ENCODE measurements at regions not wholly inside any gene's neighbourhood (a gene's known extent, or its start where the extent isn't known, plus 50 kb on each side); places are given as distances from the start of the nearest gene placed in this dataset.

GRCh38 chr21:19609611-19610010 lies 1206.0 kb upstream of the TMPRSS15 start:
- Histone ChIP-seq H3K9me3 (no peaks in the 10 kb centered on the region), H3K27me3 (no peaks in the 10 kb centered on the region), H3K4me1 (no peaks in the 10 kb centered on the region), H3K27ac (no peak overlapping the region), H3K36me3 (no peaks in the 10 kb centered on the region), H3K4me3 (no peak overlapping the region)
- DNase-seq (ENCODE audit: low spot score in 2 of 2): no peak
- no peak for TF ChIP-seq EP300 (IDR thresholded peaks at IDR 0.05)
- TF ChIP-seq POLR2AphosphoS5 (IDR thresholded peaks at IDR 0.05): no peak
- TF ChIP-seq POLR2A (IDR thresholded peaks at IDR 0.05): no peak
- whole genome bisulfite sequencing: 75% methylated on average over 3 of the region's 3 CpGs

- Histone ChIP-seq H3K4me3 (no peak overlapping the region), H3K9me3 (no peaks in the 10 kb centered on the region), H3K4me1 (no peaks in the 10 kb centered on the region), H3K27ac (no peak overlapping the region), H3K36me3 (no peaks in the 10 kb centered on the region), H3K27me3 (no peaks in the 10 kb centered on the region)
- TF ChIP-seq EP300 (IDR thresholded peaks at IDR 0.05): no peak
- 85% methylated on average over 2 of the region's 2 CpGs for WGBS
- DNase-seq (ENCODE audit: low spot score in 2 of 2): no peak
Measured at GRCh38 chr21:19621837-19622496, 1218.4 kb upstream of the TMPRSS15 start.

DNA sequence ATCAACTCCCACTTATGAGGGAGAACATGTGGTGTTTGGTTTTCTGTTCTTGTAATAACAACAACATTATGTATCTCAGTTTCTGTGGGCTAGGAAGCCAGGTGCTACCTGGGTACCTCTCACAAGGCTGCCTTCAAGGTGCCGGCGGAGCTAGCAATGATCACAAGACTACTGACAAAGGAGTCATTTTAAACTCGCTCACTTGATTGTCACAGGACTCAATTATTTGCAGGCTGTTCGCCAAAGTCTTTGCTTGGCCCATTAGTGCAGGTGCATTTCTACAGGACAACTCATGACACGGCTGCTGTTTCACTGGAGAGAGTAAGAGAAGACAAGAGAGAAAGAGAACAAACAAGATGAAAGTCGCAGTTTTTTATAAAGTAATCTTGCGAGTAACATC lies 1237.4 kb upstream of the TMPRSS15 start:
- 85% methylated on average over 7 of the region's 7 CpGs for WGBS

GRCh38 chr21:19648391-19648790 lies 1244.8 kb upstream of the TMPRSS15 start:
- no peak for DNase-seq (ENCODE audit: low spot score in 2 of 2)
- no peaks in the 10 kb centered on the region for H3K27me3 ChIP-seq
- no peaks in the 10 kb centered on the region for H3K36me3 ChIP-seq
- no peak overlapping the region for H3K27ac ChIP-seq
- no peaks in the 10 kb centered on the region for H3K4me1 ChIP-seq
- WGBS: 72% methylated on average over 2 of the region's 2 CpGs
- TF ChIP-seq POLR2A (IDR thresholded peaks at IDR 0.05): no peak
- no peak for TF ChIP-seq CTCF (IDR thresholded peaks at IDR 0.05)
- TF ChIP-seq POLR2AphosphoS5 (IDR thresholded peaks at IDR 0.05): no peak
- H3K4me3 ChIP-seq: no peak overlapping the region
- H3K9me3 ChIP-seq: no peaks in the 10 kb centered on the region

More for the DNA sequence above, 1237.4 kb upstream of the TMPRSS15 start:
- Histone ChIP-seq H3K4me1 (no peaks in the 10 kb centered on the region), H3K9me3 (no peaks in the 10 kb centered on the region), H3K36me3 (no peaks in the 10 kb centered on the region), H3K27me3 (no peaks in the 10 kb centered on the region), H3K4me3 (no peak overlapping the region), H3K27ac (no peak overlapping the region)
- no peak for DNase-seq (ENCODE audit: low spot score in 2 of 2)
- TF ChIP-seq EP300 (IDR thresholded peaks at IDR 0.05) (no peak), CTCF (IDR thresholded peaks at IDR 0.05) (no peak), POLR2A (IDR thresholded peaks at IDR 0.05) (no peak), POLR2AphosphoS5 (IDR thresholded peaks at IDR 0.05) (no peak)

- Histone ChIP-seq H3K4me3 (no peak overlapping the region), H3K27me3 (no peaks in the 10 kb centered on the region), H3K4me1 (no peaks in the 10 kb centered on the region), H3K9me3 (no peaks in the 10 kb centered on the region), H3K27ac (no peak overlapping the region), H3K36me3 (no peaks in the 10 kb centered on the region)
- no peak for DNase-seq (ENCODE audit: low spot score in 2 of 2)
- WGBS: 93% methylated on average over 2 of the region's 2 CpGs
- no peak for TF ChIP-seq CTCF (IDR thresholded peaks at IDR 0.05)
- no peak for TF ChIP-seq EP300 (IDR thresholded peaks at IDR 0.05)
- no peak for TF ChIP-seq POLR2AphosphoS5 (IDR thresholded peaks at IDR 0.05)
- TF ChIP-seq POLR2A (IDR thresholded peaks at IDR 0.05): no peak
Measured at GRCh38 chr21:19683492-19683891, 1279.9 kb upstream of the TMPRSS15 start.

DNA sequence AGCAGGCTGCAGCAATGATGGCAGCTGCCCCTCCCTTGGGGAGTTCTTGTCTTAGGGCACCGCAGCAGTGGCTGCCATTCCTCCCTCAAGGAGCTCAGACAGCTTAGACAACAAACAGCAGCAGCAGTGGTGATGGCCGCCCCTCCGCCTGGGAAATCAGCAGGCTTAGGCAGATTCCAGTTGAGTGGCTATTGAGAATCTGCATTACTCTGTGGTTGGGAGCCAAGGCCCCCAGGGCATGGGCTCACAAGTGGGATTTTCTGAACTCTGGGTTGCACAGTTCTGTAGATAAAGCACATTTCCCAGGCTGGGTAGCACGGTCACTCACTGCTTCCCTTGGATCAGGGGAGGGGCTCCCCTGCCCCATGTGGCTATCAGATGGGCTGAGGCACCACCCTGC lies 1280.7 kb upstream of the TMPRSS15 start:
- H3K9me3 ChIP-seq: no peaks in the 10 kb centered on the region

More for the DNA sequence above, 1280.7 kb upstream of the TMPRSS15 start:
- no peak for DNase-seq (ENCODE audit: low spot score in 2 of 2)
- H3K36me3 ChIP-seq: no peaks in the 10 kb centered on the region
- H3K27me3 ChIP-seq: no peaks in the 10 kb centered on the region
- H3K4me1 ChIP-seq: no peaks in the 10 kb centered on the region
- H3K4me3 ChIP-seq: no peak overlapping the region
- H3K27ac ChIP-seq: no peak overlapping the region
- WGBS: 62% methylated on average over 4 of the region's 4 CpGs
- TF ChIP-seq CTCF (IDR thresholded peaks at IDR 0.05) (no peak), POLR2A (IDR thresholded peaks at IDR 0.05) (no peak), POLR2AphosphoS5 (IDR thresholded peaks at IDR 0.05) (no peak)
